ENCODE measurements at regions not wholly inside any gene's neighbourhood (a gene's known extent, or its start where the extent isn't known, plus 50 kb on each side); places are given as distances from the start of the nearest gene placed in this dataset.

DNA sequence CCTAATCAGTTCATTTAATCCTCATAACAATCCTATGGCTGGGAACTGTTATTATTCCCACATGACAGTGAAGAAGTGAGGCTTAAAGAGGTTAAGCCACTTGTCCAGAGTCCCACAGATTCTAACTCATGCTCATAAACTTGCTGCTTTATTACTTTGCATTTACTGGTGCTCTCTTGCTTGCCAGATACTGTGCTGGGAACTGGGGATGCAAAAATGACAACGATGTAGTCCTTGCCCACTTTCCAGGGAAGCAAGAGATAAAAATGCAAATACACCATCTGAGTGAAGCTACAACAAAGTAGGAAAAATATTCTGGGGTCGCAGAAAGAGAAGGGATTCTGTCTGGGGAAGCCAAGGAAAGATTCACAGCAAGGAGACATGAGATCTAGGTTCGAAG lies 335.0 kb downstream of the VPS13C start:
- TF ChIP-seq, protein P1, sequence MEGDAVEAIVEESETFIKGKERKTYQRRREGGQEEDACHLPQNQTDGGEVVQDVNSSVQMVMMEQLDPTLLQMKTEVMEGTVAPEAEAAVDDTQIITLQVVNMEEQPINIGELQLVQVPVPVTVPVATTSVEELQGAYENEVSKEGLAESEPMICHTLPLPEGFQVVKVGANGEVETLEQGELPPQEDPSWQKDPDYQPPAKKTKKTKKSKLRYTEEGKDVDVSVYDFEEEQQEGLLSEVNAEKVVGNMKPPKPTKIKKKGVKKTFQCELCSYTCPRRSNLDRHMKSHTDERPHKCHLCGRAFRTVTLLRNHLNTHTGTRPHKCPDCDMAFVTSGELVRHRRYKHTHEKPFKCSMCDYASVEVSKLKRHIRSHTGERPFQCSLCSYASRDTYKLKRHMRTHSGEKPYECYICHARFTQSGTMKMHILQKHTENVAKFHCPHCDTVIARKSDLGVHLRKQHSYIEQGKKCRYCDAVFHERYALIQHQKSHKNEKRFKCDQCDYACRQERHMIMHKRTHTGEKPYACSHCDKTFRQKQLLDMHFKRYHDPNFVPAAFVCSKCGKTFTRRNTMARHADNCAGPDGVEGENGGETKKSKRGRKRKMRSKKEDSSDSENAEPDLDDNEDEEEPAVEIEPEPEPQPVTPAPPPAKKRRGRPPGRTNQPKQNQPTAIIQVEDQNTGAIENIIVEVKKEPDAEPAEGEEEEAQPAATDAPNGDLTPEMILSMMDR (IDR thresholded peaks at IDR 0.05; ENCODE audit: low read length), result no peak
- no peak for TF ChIP-seq EZH2 (IDR thresholded peaks at IDR 0.05; ENCODE audit: borderline replicate concordance, low read length)
